Upper lobe of right lung (tissue), 1 donor: ENCODE measurements at regions not wholly inside any gene's neighbourhood (a gene's known extent, or its start where the extent isn't known, plus 50 kb on each side); places are given as distances from the start of the nearest gene placed in this dataset.

Source experiments
- ATAC-seq: fragments of 200-7000 bp; cut with Tn5 transposase; one replicate; pipeline ENCODE4 v1.9.1; 2020; ENCODE audit warnings: mild to moderate bottlenecking, moderate library complexity
- DNase-seq: peaks from one replicate; pipeline ENCODE4 v3.0.0-alpha.2; 2020
- H3K27ac ChIP-seq: fragments of 200-600 bp; one replicate; pipeline ENCODE4 v1.8.0; 2022
- H3K27me3 ChIP-seq: fragments of 200-600 bp; one replicate; pipeline ENCODE4 v1.8.0; 2022; ENCODE audit warnings: mild to moderate bottlenecking
- H3K36me3 ChIP-seq: fragments of 200-600 bp; one replicate; pipeline ENCODE4 v1.8.0; 2022
- H3K4me1 ChIP-seq: fragments of 200-600 bp; one replicate; pipeline ENCODE4 v1.8.0; 2022
- H3K4me3 ChIP-seq: fragments of 200-600 bp; one replicate; pipeline ENCODE4 v1.8.0; 2022; ENCODE audit warnings: mild to moderate bottlenecking
- H3K9me3 ChIP-seq: fragments of 200-600 bp; one replicate; pipeline ENCODE4 v1.8.0; 2022
- CTCF ChIP-seq: fragments of 200-600 bp; IDR thresholded peaks from one replicate; pipeline ENCODE4 v1.8.0; 2022; ENCODE audit warnings: antibody characterized with exemption
- intact Hi-C: fragments of 100-400 bp; cut with DNase I; formaldehyde crosslinking; loops from one replicate; pipeline ENCODE4 v1.11.0; 2022
- donor health status: DM: no; HTN: yes; CAD: no; lungs with severe emphysema.

GRCh38 chr4:38268837-38269236 lies 308.6 kb downstream of the PTTG2 start:
- Histone ChIP-seq H3K36me3 (no peaks in the 10 kb centered on the region), H3K9me3 (no peaks in the 10 kb centered on the region), H3K27me3 (no peaks in the 10 kb centered on the region), H3K27ac (no peak overlapping the region), H3K4me1 (no peaks in the 10 kb centered on the region), H3K4me3 (no peak overlapping the region)
- no peak for TF ChIP-seq CTCF
- ATAC-seq (no peak), DNase-seq (no peak)
- intact Hi-C loops = no loop called here

GRCh38 chr4:38273407-38273806 lies 313.2 kb downstream of the PTTG2 start:
- DNase-seq = no peak
- TF ChIP-seq CTCF = no peak
- intact Hi-C loops = no loop called here
- no peaks in the 10 kb centered on the region for H3K9me3 ChIP-seq
- H3K4me3 ChIP-seq = no peak overlapping the region
- no peak overlapping the region for H3K27ac ChIP-seq
- no peaks in the 10 kb centered on the region for H3K36me3 ChIP-seq
- no peaks in the 10 kb centered on the region for H3K27me3 ChIP-seq
- H3K4me1 ChIP-seq = no peaks in the 10 kb centered on the region
- ATAC-seq = peak; percentile 38

- ATAC-seq (peak; percentile 87), DNase-seq (peak; percentile 75)
- no peak overlapping the region for H3K27ac ChIP-seq
- no peaks in the 10 kb centered on the region for H3K9me3 ChIP-seq
- intact Hi-C loops = no loop called here
- no peaks in the 10 kb centered on the region for H3K27me3 ChIP-seq
- TF ChIP-seq CTCF = no peak
- H3K4me1 ChIP-seq = no peaks in the 10 kb centered on the region
- no peaks in the 10 kb centered on the region for H3K36me3 ChIP-seq
- H3K4me3 ChIP-seq = no peak overlapping the region
Observed at GRCh38 chr4:38275331-38276100, 315.3 kb downstream of the PTTG2 start.

GRCh38 chr4:38278255-38278654 lies 318.1 kb downstream of the PTTG2 start:
- Histone ChIP-seq H3K9me3 (no peaks in the 10 kb centered on the region), H3K27me3 (no peaks in the 10 kb centered on the region), H3K4me1 (peaks cover 10% of the 10 kb centered on the region), H3K4me3 (no peak overlapping the region), H3K36me3 (no peaks in the 10 kb centered on the region), H3K27ac (no peak overlapping the region)
- ATAC-seq = no peak
- no peak for TF ChIP-seq CTCF
- DNase-seq = no peak
- intact Hi-C loops = no loop called here

GRCh38 chr4:38279077-38279476 lies 318.9 kb downstream of the PTTG2 start:
- Histone ChIP-seq H3K27ac (no peak overlapping the region), H3K36me3 (no peaks in the 10 kb centered on the region), H3K27me3 (no peaks in the 10 kb centered on the region), H3K4me1 (peaks cover 10% of the 10 kb centered on the region), H3K4me3 (no peak overlapping the region), H3K9me3 (no peaks in the 10 kb centered on the region)
- intact Hi-C loops = no loop called here
- no peak for TF ChIP-seq CTCF
- no peak for DNase-seq
- no peak for ATAC-seq
